SK-N-SH (cell line): ENCODE measurements at regions not wholly inside any gene's neighbourhood (a gene's known extent, or its start where the extent isn't known, plus 50 kb on each side); places are given as distances from the start of the nearest gene placed in this dataset.

Experiments
- CTCF ChIA-PET: fragments of 300-600, 350-600 bp; formaldehyde crosslinking; extraction: SDS; loops from one replicate; lab custom pipeline; 2021; lab: Yijun Ruan, JAX
- POLR2A ChIA-PET: fragments of 350-600 bp; sonication (Branson Sonifier 250); formaldehyde crosslinking; extraction: SDS; loops from one replicate; lab custom pipeline; 2020; ENCODE audit warnings: antibody characterized with exemption, inconsistent platforms; lab: Yijun Ruan, JAX
- DNase-seq: peaks from one replicate; pipeline ENCODE4 v3.0.0; 2012
- H2AFZ ChIP-seq: fragments of 200-600 bp; sonication (generic); 2 replicates; pipeline ENCODE4 v1.8.1; 2016; ENCODE audit warnings: antibody characterized with exemption, mild to moderate bottlenecking, low read depth
- H3F3A ChIP-seq: fragments of 200-600 bp; sonication (generic); replicated peaks from 2 replicates; pipeline ENCODE3; 2016; ENCODE audit warnings: antibody characterized with exemption, mild to moderate bottlenecking; ENCODE audit not compliant: insufficient read depth
- H3K27ac ChIP-seq, 2 experiments: fragments of 200-500 bp in 1 of 2; fragments of 200-600 bp in 1 of 2; sonication (Bioruptor generic) in 1 of 2; sonication (generic), shearing (Covaris generic) in 1 of 2; 2 replicates each; pipeline versions ENCODE4 v1.5.1 to v1.6.1; 2014 to 2016; ENCODE audit warnings: low read depth in 2 of 2, inconsistent platforms in 1 of 2, low read length in 1 of 2, mild to moderate bottlenecking in 1 of 2, mixed read lengths in 1 of 2
- H3K27me3 ChIP-seq: fragments of 200-600 bp; sonication (generic), shearing (Covaris generic); 2 replicates; pipeline ENCODE4 v1.6.1; 2016; ENCODE audit warnings: mixed run types; ENCODE audit not compliant: insufficient read depth
- H3K36me3 ChIP-seq, 2 experiments: fragments of 200-500 bp in 1 of 2; fragments of 200-600 bp in 1 of 2; sonication (Bioruptor generic) in 1 of 2; sonication (generic) in 1 of 2; replicated peaks in 1 of 2; 2 replicates each; pipeline versions ENCODE3 to v1.5.1; 2014 to 2016; ENCODE audit warnings: low read length in 1 of 2, mild to moderate bottlenecking in 1 of 2; ENCODE audit not compliant: insufficient read depth in 2 of 2, control insufficient read depth in 1 of 2
- H3K4me1 ChIP-seq, 2 experiments: fragments of 200-500 bp in 1 of 2; fragments of 200-600 bp in 1 of 2; sonication (Bioruptor generic) in 1 of 2; sonication (generic), shearing (Covaris generic) in 1 of 2; 2 replicates each; pipeline versions ENCODE4 v1.5.1 to v1.6.1; 2014 to 2016; ENCODE audit warnings: low read depth in 1 of 2, low read length in 1 of 2, mixed run types in 1 of 2; ENCODE audit not compliant: insufficient read depth in 2 of 2, control insufficient read depth in 1 of 2
- H3K4me2 ChIP-seq: fragments of 200-600 bp; sonication (generic), shearing (Covaris generic); 2 replicates; pipeline ENCODE4 v1.6.1; 2017; ENCODE audit warnings: mixed run types
- H3K4me3 ChIP-seq, 2 experiments: fragments of 200-500 bp in 1 of 2; fragments of 200-600 bp in 1 of 2; sonication (Bioruptor generic) in 1 of 2; sonication (generic), shearing (Covaris generic) in 1 of 2; 2 replicates each; pipeline versions ENCODE4 v1.5.1 to v1.8.1; 2014 to 2016; ENCODE audit warnings: low read depth in 2 of 2, inconsistent platforms in 1 of 2, low read length in 1 of 2, mild to moderate bottlenecking in 1 of 2, mixed read lengths in 1 of 2, moderate library complexity in 1 of 2
- H3K79me2 ChIP-seq: fragments of 200-600 bp; sonication (generic); 2 replicates; pipeline ENCODE4 v1.8.1; 2017; ENCODE audit warnings: mild to moderate bottlenecking; ENCODE audit not compliant: insufficient read depth
- H3K9ac ChIP-seq: fragments of 200-600 bp; sonication (generic); 2 replicates; pipeline ENCODE4 v1.6.1; 2017; ENCODE audit warnings: mixed run types
- H3K9me2 ChIP-seq: fragments of 200-600 bp; sonication (generic); 2 replicates; pipeline ENCODE4 v1.6.1; 2017; ENCODE audit warnings: mixed run types
- H3K9me3 ChIP-seq: fragments of 200-600 bp; sonication (generic); 2 replicates; pipeline ENCODE4 v1.6.1; 2017; ENCODE audit warnings: mixed run types, mild to moderate bottlenecking, moderate library complexity
- H4K20me1 ChIP-seq: fragments of 200-600 bp; sonication (generic); 2 replicates; pipeline ENCODE4 v1.6.1; 2017; ENCODE audit warnings: mild to moderate bottlenecking, mixed run types; ENCODE audit not compliant: insufficient read depth
- CHD2 ChIP-seq: fragments of 150-350 bp; IDR thresholded peaks from 2 replicates; pipeline ENCODE4 v1.6.1; 2018; ENCODE audit warnings: low read length; ENCODE audit not compliant: partially characterized antibody
- CTCF ChIP-seq: fragments of 200-600 bp; sonication (generic); IDR thresholded peaks from 2 replicates; pipeline ENCODE4 v1.6.1; 2017; ENCODE audit warnings: antibody characterized with exemption, mild to moderate bottlenecking, moderate library complexity
- FOXJ3 ChIP-seq: sonication (generic); formaldehyde crosslinking; IDR thresholded peaks from 2 replicates; pipeline ENCODE4 v1.5.1; 2020; ENCODE audit warnings: mild to moderate bottlenecking, missing genetic modification reagents
- GABPA ChIP-seq: IDR thresholded peaks from 2 replicates; pipeline ENCODE4 v1.4.0; 2012; ENCODE audit warnings: low read depth, mild to moderate bottlenecking
- GATA2 ChIP-seq: sonication (generic); formaldehyde crosslinking; IDR thresholded peaks from 2 replicates; pipeline ENCODE4 v1.5.0; 2020; ENCODE audit warnings: mild to moderate bottlenecking, missing genetic modification reagents
- RFX5 ChIP-seq: IDR thresholded peaks from 2 replicates; pipeline ENCODE4 v1.6.1; 2012; ENCODE audit warnings: mild to moderate bottlenecking, improper control_type of control experiment, low read length
- SMC3 ChIP-seq: IDR thresholded peaks from 2 replicates; pipeline ENCODE4 v1.6.1; 2012; ENCODE audit warnings: low read depth, low read length, improper control_type of control experiment
- TAF1 ChIP-seq: IDR thresholded peaks from 2 replicates; pipeline ENCODE4 v1.6.1; 2012; ENCODE audit warnings: low read depth, mild to moderate bottlenecking, low read length, moderate library complexity, borderline replicate concordance
- TCF12 ChIP-seq: IDR thresholded peaks from 2 replicates; pipeline ENCODE4 v1.4.0; 2012
- TEAD4 ChIP-seq: IDR thresholded peaks from 2 replicates; pipeline ENCODE4 v1.4.0; 2012; ENCODE audit warnings: mild to moderate bottlenecking, borderline replicate concordance; ENCODE audit not compliant: insufficient read depth
- USF1 ChIP-seq: IDR thresholded peaks from 2 replicates; pipeline ENCODE4 v1.4.0; 2012; ENCODE audit warnings: low read depth, borderline replicate concordance
- USF2 ChIP-seq: fragments of 150-350 bp; IDR thresholded peaks from 2 replicates; pipeline ENCODE4 v1.6.1; 2017; ENCODE audit warnings: antibody characterized with exemption, low read length, low read depth, borderline replicate concordance
- ZBTB33 ChIP-seq: IDR thresholded peaks from 2 replicates; pipeline ENCODE4 v1.4.0; 2012; ENCODE audit warnings: low read depth, borderline replicate concordance
- WGBS: methylation state at CpG from one replicate; pipeline ENCODE4 v1.1.6; 2017; ENCODE audit warnings: low lambda C conversion rate; 5-methylcytosine and 5-hydroxymethylcytosine counted together

GRCh38 chr10:100645613-100646392 is 99.6 kb upstream of the PAX2 start:
- 60% methylated on average over 12 of the region's 12 CpGs for WGBS
- Histone ChIP-seq H3K9me2 (no peaks in the 10 kb centered on the region), H3K4me3 (no peak overlapping the region), H3K79me2 (no peaks in the 10 kb centered on the region), H3K9me3 (no peaks in the 10 kb centered on the region), H3K27me3 (0 out of 2 replicates have a peak, but pooled peaks cover 5% of the 10 kb centered on the region), H3K9ac (no peak overlapping the region), H2AFZ (no peak overlapping the region), H3F3A (no peaks in the 10 kb centered on the region)
- POLR2A ChIA-PET = no interaction called here
- no peak for DNase-seq
- TF ChIP-seq GABPA = no peak
- TF ChIP-seq CTCF = no peak
- no peak for TF ChIP-seq ZBTB33
- TF ChIP-seq CHD2 = no peak
- no peak for TF ChIP-seq USF1
- TF ChIP-seq TEAD4 = no peak
- TF ChIP-seq SMC3 = no peak
- TF ChIP-seq GATA2 (CRISPR knock-in tag) = no peak
- no peak for TF ChIP-seq FOXJ3
- no peak for TF ChIP-seq TCF12
- TF ChIP-seq, all 33 proteins: peak for 0
- Histone ChIP-seq H4K20me1 (no peaks in the 10 kb centered on the region), H3K4me2 (no peak overlapping the region), H3K36me3 (no peaks in the 10 kb centered on the region), H3K27ac (no peak overlapping the region), H3K4me1 (no peaks in the 10 kb centered on the region)
- CTCF ChIA-PET = interaction anchor here (1.1 kb wide), 1 partner anchor 84 kb away, joined by 3 read pairs; no protein-coding TSS in a partner anchor

- no peaks in the 10 kb centered on the region for H3K36me3 ChIP-seq
- CTCF ChIA-PET = no interaction called here
- whole genome bisulfite sequencing = 48% methylated on average over 2 of the region's 2 CpGs
These were observed 97.5 kb upstream of the PAX2 start for GRCh38 chr10:100647928-100648327.

More at GRCh38 chr10:100647928-100648327, 97.5 kb upstream of the PAX2 start:
- Histone ChIP-seq H3K9ac (no peak overlapping the region), H3K9me3 (no peaks in the 10 kb centered on the region), H4K20me1 (no peaks in the 10 kb centered on the region), H3K4me1 (no peaks in the 10 kb centered on the region), H3K27ac (no peak overlapping the region), H2AFZ (no peak overlapping the region), H3F3A (no peaks in the 10 kb centered on the region), H3K79me2 (no peaks in the 10 kb centered on the region), H3K9me2 (no peaks in the 10 kb centered on the region), H3K4me2 (no peak overlapping the region), H3K4me3 (no peak overlapping the region), H3K27me3 (peaks cover 15% of the 10 kb centered on the region)
- no peak for DNase-seq
- TF ChIP-seq TAF1 = no peak
- TF ChIP-seq RFX5 = no peak
- no peak for TF ChIP-seq USF2
- TF ChIP-seq USF1 = no peak
- POLR2A ChIA-PET = no interaction called here
